HEK293 (cell line): ENCODE measurements at regions not wholly inside any gene's neighbourhood (a gene's known extent, or its start where the extent isn't known, plus 50 kb on each side); places are given as distances from the start of the nearest gene placed in this dataset.

Experiments used
- CTCF ChIA-PET: fragments of 350-600 bp; formaldehyde crosslinking; extraction: SDS; loops from one replicate; lab custom pipeline; 2021; ENCODE audit warnings: antibody characterized with exemption; lab: Yijun Ruan, JAX
- POLR2A ChIA-PET: fragments of 300-600 bp; formaldehyde crosslinking; extraction: SDS; loops from one replicate; lab custom pipeline; 2020; ENCODE audit warnings: antibody characterized with exemption, inconsistent platforms; lab: Yijun Ruan, JAX
- H3K27ac ChIP-seq: fragments of 200-500 bp; sonication (Bioruptor generic); 2 replicates; pipeline ENCODE4 v1.5.1; 2014; ENCODE audit warnings: low read depth, low read length, control low read depth, inconsistent platforms; ENCODE audit errors: extremely low read depth
- H3K36me3 ChIP-seq, 2 experiments: fragments of 200-500 bp in 1 of 2; sonication (Bioruptor generic) in 1 of 2; 1 replicate in 1 of 2; 2 replicates in 1 of 2; pipeline ENCODE4 v1.5.1; 2014 to 2017; ENCODE audit warnings: inconsistent platforms in 2 of 2, low read length in 2 of 2; ENCODE audit not compliant: control insufficient read depth in 2 of 2, insufficient read depth in 1 of 2
- H3K4me1 ChIP-seq: fragments of 200-500 bp; sonication (Bioruptor generic); 2 replicates; pipeline ENCODE4 v1.5.1; 2014; ENCODE audit warnings: mild to moderate bottlenecking, low read length, inconsistent platforms; ENCODE audit not compliant: control insufficient read depth, insufficient read depth
- H3K4me3 ChIP-seq: 2 replicates; pipeline ENCODE4 v1.5.1; 2011; ENCODE audit warnings: low read depth, mild to moderate bottlenecking, control low read depth, low read length, moderate library complexity
- H3K9me3 ChIP-seq: fragments of 200-500 bp; sonication (Bioruptor generic); 2 replicates; pipeline ENCODE4 v1.5.1; 2014; ENCODE audit warnings: low read depth, low read length, inconsistent platforms; ENCODE audit not compliant: control insufficient read depth, insufficient read depth
- CTCF ChIP-seq: fragments of 450-650 bp; formaldehyde crosslinking; IDR thresholded peaks from 2 replicates; pipeline ENCODE4 v1.5.1; 2016; ENCODE audit warnings: missing biosample characterization, missing genetic modification characterization
- EGR2 ChIP-seq: fragments of 450-650 bp; formaldehyde crosslinking; IDR thresholded peaks from 2 replicates; pipeline ENCODE4 v1.5.1; 2016; ENCODE audit warnings: low read depth, missing biosample characterization, missing genetic modification characterization
- FEZF1 ChIP-seq: fragments of 450-650 bp; formaldehyde crosslinking; IDR thresholded peaks from 2 replicates; pipeline ENCODE4 v1.5.1; 2016; ENCODE audit warnings: missing biosample characterization, missing genetic modification characterization
- HOXD13 ChIP-seq: sonication (generic); formaldehyde crosslinking; IDR thresholded peaks from 2 replicates; pipeline ENCODE4 v1.8.0; 2022; ENCODE audit warnings: missing genetic modification reagents, borderline replicate concordance
- OSR2 ChIP-seq: fragments of 450-650 bp; formaldehyde crosslinking; IDR thresholded peaks from 2 replicates; pipeline ENCODE4 v1.5.1; 2016; ENCODE audit warnings: missing biosample characterization, missing genetic modification characterization
- SP2 ChIP-seq: fragments of 450-650 bp; formaldehyde crosslinking; IDR thresholded peaks from 2 replicates; pipeline ENCODE4 v1.5.1; 2016; ENCODE audit warnings: missing biosample characterization, missing genetic modification characterization
- SP7 ChIP-seq: fragments of 450-650 bp; formaldehyde crosslinking; IDR thresholded peaks from 2 replicates; pipeline ENCODE4 v1.5.1; 2016; ENCODE audit warnings: missing biosample characterization, missing genetic modification characterization
- TRIM28 ChIP-seq: IDR thresholded peaks from 2 replicates; pipeline ENCODE4 v1.6.1; 2011; ENCODE audit warnings: low read length, control low read depth, borderline replicate concordance
- TSHZ1 ChIP-seq: fragments of 450-650 bp; formaldehyde crosslinking; IDR thresholded peaks from 2 replicates; pipeline ENCODE4 v1.5.1; 2016; ENCODE audit warnings: missing biosample characterization, missing genetic modification characterization, borderline replicate concordance
- WT1 ChIP-seq: fragments of 450-650 bp; formaldehyde crosslinking; IDR thresholded peaks from 2 replicates; pipeline ENCODE4 v1.5.1; 2016; ENCODE audit warnings: missing biosample characterization, missing genetic modification characterization
- YY2 ChIP-seq: fragments of 450-650 bp; formaldehyde crosslinking; IDR thresholded peaks from 2 replicates; pipeline ENCODE4 v1.5.1; 2016; ENCODE audit warnings: missing biosample characterization, missing genetic modification characterization
- ZEB2 ChIP-seq: fragments of 450-650 bp; formaldehyde crosslinking; IDR thresholded peaks from 2 replicates; pipeline ENCODE4 v1.5.1; 2016; ENCODE audit warnings: missing biosample characterization, missing genetic modification characterization
- ZNF155 ChIP-seq: fragments of 450-650 bp; formaldehyde crosslinking; IDR thresholded peaks from 2 replicates; pipeline ENCODE4 v1.5.1; 2016; ENCODE audit warnings: missing biosample characterization, missing genetic modification characterization
- ZNF202 ChIP-seq: fragments of 450-650 bp; formaldehyde crosslinking; IDR thresholded peaks from 2 replicates; pipeline ENCODE4 v1.5.1; 2016; ENCODE audit warnings: missing biosample characterization, missing genetic modification characterization, borderline replicate concordance
- ZNF23 ChIP-seq: fragments of 450-650 bp; formaldehyde crosslinking; IDR thresholded peaks from 2 replicates; pipeline ENCODE4 v1.5.1; 2016; ENCODE audit warnings: missing biosample characterization, missing genetic modification characterization, borderline replicate concordance
- ZNF266 ChIP-seq: fragments of 450-650 bp; formaldehyde crosslinking; IDR thresholded peaks from 2 replicates; pipeline ENCODE4 v1.5.1; 2016; ENCODE audit warnings: missing biosample characterization, missing genetic modification characterization, low read depth
- ZNF830 ChIP-seq: fragments of 450-650 bp; IDR thresholded peaks from 2 replicates; pipeline ENCODE4 v1.5.0; 2018; ENCODE audit warnings: missing biosample characterization, missing genetic modification characterization, low read depth, mild to moderate bottlenecking, moderate library complexity
- ZNF837 ChIP-seq: fragments of 450-650 bp; formaldehyde crosslinking; IDR thresholded peaks from 2 replicates; pipeline ENCODE4 v1.5.1; 2016; ENCODE audit warnings: missing biosample characterization, missing genetic modification characterization
- ZSCAN16 ChIP-seq: fragments of 450-650 bp; formaldehyde crosslinking; IDR thresholded peaks from 2 replicates; pipeline ENCODE4 v1.5.1; 2016; ENCODE audit warnings: missing biosample characterization, missing genetic modification characterization
- TF ChIP-seq, protein P1 (sequence below): fragments of 450-650 bp; formaldehyde crosslinking; IDR thresholded peaks from 2 replicates; pipeline ENCODE4 v1.5.1; 2016; ENCODE audit warnings: missing biosample characterization, missing genetic modification characterization
- TF ChIP-seq, protein P2 (sequence below): fragments of 450-650 bp; formaldehyde crosslinking; IDR thresholded peaks from 2 replicates; pipeline ENCODE4 v1.5.1; 2016; ENCODE audit warnings: missing biosample characterization, missing genetic modification characterization

- TF ChIP-seq, protein P1, sequence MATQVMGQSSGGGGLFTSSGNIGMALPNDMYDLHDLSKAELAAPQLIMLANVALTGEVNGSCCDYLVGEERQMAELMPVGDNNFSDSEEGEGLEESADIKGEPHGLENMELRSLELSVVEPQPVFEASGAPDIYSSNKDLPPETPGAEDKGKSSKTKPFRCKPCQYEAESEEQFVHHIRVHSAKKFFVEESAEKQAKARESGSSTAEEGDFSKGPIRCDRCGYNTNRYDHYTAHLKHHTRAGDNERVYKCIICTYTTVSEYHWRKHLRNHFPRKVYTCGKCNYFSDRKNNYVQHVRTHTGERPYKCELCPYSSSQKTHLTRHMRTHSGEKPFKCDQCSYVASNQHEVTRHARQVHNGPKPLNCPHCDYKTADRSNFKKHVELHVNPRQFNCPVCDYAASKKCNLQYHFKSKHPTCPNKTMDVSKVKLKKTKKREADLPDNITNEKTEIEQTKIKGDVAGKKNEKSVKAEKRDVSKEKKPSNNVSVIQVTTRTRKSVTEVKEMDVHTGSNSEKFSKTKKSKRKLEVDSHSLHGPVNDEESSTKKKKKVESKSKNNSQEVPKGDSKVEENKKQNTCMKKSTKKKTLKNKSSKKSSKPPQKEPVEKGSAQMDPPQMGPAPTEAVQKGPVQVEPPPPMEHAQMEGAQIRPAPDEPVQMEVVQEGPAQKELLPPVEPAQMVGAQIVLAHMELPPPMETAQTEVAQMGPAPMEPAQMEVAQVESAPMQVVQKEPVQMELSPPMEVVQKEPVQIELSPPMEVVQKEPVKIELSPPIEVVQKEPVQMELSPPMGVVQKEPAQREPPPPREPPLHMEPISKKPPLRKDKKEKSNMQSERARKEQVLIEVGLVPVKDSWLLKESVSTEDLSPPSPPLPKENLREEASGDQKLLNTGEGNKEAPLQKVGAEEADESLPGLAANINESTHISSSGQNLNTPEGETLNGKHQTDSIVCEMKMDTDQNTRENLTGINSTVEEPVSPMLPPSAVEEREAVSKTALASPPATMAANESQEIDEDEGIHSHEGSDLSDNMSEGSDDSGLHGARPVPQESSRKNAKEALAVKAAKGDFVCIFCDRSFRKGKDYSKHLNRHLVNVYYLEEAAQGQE (tag by site-specific recombination): no peak
- TF ChIP-seq CTCF (tag by site-specific recombination) (no peak), TSHZ1 (tag by site-specific recombination) (no peak), ZNF23 (tag by site-specific recombination) (no peak), OSR2 (tag by site-specific recombination) (no peak), FEZF1 (no peak)
- TF ChIP-seq, protein P2, sequence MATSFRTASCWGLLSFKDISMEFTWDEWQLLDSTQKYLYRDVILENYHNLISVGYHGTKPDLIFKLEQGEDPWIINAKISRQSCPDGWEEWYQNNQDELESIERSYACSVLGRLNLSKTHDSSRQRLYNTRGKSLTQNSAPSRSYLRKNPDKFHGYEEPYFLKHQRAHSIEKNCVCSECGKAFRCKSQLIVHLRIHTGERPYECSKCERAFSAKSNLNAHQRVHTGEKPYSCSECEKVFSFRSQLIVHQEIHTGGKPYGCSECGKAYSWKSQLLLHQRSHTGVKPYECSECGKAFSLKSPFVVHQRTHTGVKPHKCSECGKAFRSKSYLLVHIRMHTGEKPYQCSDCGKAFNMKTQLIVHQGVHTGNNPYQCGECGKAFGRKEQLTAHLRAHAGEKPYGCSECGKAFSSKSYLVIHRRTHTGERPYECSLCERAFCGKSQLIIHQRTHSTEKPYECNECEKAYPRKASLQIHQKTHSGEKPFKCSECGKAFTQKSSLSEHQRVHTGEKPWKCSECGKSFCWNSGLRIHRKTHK (tag by site-specific recombination): no peak
- TF ChIP-seq, all 188 proteins: peak for 0
Measured at GRCh38 chr2:216754336-216754735, 59.0 kb upstream of the IGFBP5 start (continued).

DNA sequence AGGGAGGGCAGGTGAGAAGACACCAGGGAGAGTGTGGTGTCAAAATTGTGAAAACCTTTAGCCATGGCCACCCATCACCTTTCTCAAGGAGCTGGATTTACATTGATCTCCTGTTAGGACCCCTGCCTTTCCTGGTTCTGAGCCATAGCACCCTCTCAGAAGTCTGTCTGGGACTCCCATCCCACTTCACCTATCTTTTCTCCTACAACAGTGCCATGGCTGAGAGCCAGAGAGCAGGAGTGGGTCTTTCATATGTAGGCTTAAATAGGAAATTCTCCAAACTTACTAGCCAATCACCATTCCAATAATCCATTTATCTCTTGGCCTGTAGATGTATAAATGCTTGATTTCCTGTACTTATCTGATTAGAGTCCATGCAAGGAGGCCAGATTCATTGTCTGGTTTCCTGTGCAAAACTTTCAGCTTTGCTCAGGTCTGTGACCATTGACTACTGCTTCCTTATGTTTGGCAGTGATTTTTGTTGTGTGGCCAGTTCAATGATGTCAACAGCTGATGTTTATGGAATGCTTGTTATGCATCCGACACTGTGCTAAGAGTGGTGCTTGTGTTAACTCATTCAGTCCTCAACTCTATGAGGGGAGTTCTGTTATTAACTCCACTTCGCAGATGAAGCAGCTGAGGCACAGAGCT is 57.6 kb upstream of the IGFBP5 start:
- ChIA-PET CTCF (interaction anchor here (1.1 to 2.5 kb wide), 2 partner anchors 56 to 58 kb away, joined by 3 to 16 read pairs; partner anchors contain the start of gene IGFBP5), POLR2A (no interaction called here)
- H3K36me3 ChIP-seq: no peaks in the 10 kb centered on the region
- H3K4me1 ChIP-seq: peaks cover 6% of the 10 kb centered on the region
- no peak overlapping the region for H3K4me3 ChIP-seq
- H3K9me3 ChIP-seq: no peaks in the 10 kb centered on the region
- peak overlapping the region; percentile 28; the same call in 1 of the 2 replicates for H3K27ac ChIP-seq
- TF ChIP-seq ZNF202 (tag by site-specific recombination): no peak
- TF ChIP-seq EGR2 (tag by site-specific recombination): no peak
- TF ChIP-seq SP2 (tag by site-specific recombination): no peak
- no peak for TF ChIP-seq ZEB2 (tag by site-specific recombination)
- no peak for TF ChIP-seq YY2 (tag by site-specific recombination)
- no peak for TF ChIP-seq ZNF266 (tag by site-specific recombination)
- TF ChIP-seq ZNF155: no peak
- no peak for TF ChIP-seq ZSCAN16 (tag by site-specific recombination)
- TF ChIP-seq ZNF830 (tag by site-specific recombination): no peak
- no peak for TF ChIP-seq TRIM28
- TF ChIP-seq WT1 (tag by site-specific recombination): no peak
- TF ChIP-seq SP7 (tag by site-specific recombination): no peak
- no peak for TF ChIP-seq HOXD13 (CRISPR knock-in tag)
- no peak for TF ChIP-seq ZNF837
- TF ChIP-seq, all 188 proteins: peak for 0
